Stimulated activated CD4-positive, alpha-beta T cell treated with anti-CD3 and anti-CD28 coated beads, Interleukin-1b, Interleukin-23, amount 100 ng/mL, for 1 hour (primary cell): ENCODE measurements at regions not wholly inside any gene's neighbourhood (a gene's known extent, or its start where the extent isn't known, plus 50 kb on each side); places are given as distances from the start of the nearest gene placed in this dataset.

Experiments used
- DNase-seq, 2 donors: peaks; one replicate each; pipeline ENCODE4 v3.0.0-alpha.2; 2020; ENCODE audit warnings: low read depth in 2 of 2

DNA sequence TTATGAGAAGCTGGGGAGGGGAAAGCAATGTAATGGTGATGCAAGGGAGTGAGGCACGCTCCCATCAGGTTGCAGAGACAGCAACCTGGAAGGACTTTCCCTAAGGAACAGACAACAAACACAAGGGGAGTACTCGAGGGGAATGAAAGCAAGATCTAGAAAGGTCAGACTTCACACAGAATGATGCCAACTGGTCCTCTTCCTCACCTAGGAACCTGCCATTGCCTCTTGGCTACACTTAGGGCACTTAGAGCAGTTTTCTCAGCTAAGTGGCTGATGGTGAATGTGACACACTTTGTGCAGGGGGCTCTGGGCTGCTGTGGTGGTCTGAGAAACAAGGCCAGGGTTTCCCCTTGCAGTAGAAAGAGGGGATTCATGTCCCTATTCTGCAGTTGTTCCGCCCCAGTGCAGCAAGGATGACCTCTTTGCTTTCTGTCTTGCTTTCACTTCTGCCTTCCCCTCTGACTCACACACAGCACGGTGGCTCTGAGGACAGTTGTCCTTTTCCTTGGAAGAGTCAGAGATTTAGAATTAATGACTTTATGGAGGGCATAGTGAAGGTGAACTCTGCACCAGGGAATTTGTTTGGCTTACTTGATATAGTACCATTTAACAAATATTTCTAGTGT is 394.0 kb upstream of the KLF4 start:
- no peak for DNase-seq

GRCh38 chr9:107881626-107882300 is 392.2 kb upstream of the KLF4 start:
- DNase-seq, result no peak

DNA sequence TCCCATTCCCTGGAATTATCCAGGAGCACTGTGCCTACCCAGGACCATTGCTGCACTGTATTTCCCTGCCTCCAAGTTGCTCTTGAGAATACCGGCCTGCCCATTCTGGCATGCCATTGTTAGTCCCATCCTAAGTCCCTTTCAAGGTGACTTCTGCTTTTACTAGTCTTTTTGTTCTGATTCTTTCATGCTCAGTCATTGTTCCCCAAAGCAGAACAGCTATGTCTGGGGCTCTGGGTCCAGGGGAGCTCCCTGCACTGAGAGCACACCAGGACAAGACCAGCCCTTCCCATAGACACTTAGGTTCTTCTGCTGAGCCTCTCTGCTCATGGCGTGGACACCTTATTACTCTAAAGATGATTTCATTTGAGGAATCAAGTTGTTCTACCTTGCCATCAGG is 388.9 kb upstream of the KLF4 start:
- DNase-seq, result no peak

DNA sequence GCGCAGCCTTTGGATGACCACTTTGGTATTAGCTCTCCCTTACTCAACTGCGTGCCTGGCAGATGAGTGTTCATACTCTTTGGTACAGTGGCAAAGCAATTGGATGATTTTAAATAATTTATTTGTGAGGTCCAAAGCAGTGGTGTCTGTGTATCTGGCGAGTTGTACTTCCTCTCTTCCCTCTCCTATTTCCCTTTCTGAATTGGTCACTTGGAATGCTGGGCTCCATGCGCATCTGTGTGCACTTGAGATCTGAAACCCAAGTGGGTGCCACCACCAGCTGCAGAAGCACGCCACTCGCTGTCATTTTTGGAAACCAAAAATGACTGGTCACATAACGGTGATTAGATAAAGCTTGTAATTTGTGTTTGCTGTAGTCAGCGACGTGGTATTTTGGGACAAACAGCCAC is 386.0 kb upstream of the KLF4 start:
- DNase-seq, result no peak

DNA sequence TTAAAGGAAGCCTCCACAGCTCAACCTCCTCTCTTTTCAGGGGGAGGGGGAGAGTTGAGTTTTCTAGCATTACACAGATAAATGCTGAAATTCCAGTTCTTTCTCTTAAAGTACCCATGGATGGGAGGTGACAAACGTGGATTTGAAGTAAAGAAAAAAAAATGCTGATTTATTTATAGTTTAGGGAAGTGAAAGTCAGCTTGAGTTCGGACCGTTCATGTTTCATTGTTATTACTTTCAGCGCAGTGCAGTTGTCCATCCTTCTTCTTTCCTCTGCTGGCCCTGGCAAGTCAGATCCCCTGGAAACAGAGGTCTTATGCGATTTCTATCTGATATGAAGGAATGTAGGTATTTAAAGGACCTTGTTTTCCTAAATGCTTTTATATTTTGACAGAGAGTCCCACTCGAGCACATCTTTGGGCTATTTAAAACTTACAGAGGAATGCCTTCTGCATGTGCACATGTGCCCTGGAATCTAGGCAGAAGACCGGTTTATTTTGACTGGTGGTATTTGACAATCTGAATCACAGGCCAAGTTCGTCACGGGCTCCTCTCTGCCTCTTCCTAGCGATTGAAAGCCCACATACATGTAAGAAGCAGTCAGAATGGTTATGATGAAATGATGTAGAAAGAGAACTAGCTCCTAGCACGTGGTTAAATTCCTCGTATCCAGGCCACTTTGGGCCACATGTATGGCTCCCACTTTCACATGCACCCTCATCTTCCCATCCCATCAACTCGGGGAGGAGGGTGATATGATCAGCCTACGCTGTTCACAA is 385.2 kb upstream of the KLF4 start:
- no peak for DNase-seq

- DNase-seq, result no peak
These were observed 384.6 kb upstream of the KLF4 start for GRCh38 chr9:107874137-107874536.

GRCh38 chr9:107872457-107873192 is 383.1 kb upstream of the KLF4 start:
- no peak for DNase-seq

DNA sequence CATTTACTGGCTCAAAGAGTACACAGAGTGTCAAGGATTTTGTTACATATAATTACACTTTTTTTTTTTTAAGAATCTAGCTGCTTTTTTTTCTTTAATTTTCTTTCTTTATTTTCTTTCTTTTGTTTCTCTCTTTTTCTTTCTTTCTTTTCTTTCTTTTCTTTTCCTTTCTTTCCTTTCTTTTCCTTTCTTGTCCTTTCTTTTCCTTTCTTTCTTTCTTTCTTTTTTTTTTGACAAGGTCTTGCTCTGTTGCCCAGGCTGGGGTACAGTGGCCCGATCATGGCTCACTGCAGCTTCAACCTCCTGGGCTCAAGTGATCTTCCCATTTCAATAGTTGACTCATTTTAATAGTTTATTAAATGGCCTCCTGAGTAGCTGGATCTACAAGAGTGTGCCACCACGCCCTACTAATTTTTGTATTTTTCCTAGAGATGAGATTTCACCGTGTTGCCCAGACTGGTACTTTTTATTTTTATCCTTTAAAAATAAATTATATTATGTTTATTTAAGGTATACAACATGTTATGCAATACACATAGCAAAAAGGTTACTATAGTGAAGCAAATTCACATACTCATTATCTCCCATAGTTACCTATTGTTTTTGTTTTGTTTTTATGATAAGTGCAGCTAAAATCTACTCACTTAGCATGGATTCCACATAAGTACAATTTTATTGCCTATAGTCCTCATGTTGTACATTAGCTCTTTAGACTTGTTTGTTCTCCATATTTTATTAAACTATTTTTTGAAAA is 381.5 kb upstream of the KLF4 start:
- no peak for DNase-seq

DNA sequence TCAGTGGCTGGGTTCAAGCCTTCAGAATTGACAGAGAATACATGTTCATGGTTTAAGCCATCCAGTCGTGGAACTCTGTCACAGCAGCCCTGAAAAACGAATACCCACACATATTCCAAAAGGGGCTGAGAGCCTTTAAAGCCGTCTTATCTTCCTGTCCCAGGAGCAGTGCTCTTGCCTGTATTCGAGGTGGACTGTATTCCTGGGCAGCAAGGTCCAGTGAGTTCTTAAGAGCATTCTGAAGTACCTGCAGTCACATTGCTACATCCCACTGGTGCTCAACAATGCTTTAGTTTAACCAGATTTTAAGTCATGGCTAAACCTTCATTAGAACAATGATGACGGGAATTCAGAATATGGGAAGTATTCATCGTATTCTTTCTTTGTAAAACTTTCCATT is 380.7 kb upstream of the KLF4 start:
- DNase-seq, result no peak

GRCh38 chr9:107869111-107869510 is 379.5 kb upstream of the KLF4 start:
- DNase-seq, result no peak

DNA sequence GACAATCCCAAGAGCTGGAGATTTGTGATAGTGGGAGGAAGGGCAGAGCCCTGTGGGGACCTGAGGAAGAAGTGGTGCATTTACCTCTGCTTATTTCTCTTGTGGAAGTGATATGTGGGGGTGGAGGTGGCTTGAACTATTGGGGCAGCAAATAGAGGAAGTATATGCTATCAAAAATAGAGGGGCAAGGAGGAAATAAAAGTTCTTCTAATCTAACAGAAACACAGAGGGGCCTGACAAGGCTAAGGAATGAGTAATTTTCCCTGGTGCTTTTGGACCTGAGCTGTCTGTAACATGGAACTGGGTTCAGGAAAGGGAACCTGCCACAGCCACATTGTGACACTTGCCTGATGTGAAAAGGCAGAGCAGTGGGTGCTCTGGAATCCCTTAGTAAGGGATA is 378.6 kb upstream of the KLF4 start:
- no peak for DNase-seq

DNA sequence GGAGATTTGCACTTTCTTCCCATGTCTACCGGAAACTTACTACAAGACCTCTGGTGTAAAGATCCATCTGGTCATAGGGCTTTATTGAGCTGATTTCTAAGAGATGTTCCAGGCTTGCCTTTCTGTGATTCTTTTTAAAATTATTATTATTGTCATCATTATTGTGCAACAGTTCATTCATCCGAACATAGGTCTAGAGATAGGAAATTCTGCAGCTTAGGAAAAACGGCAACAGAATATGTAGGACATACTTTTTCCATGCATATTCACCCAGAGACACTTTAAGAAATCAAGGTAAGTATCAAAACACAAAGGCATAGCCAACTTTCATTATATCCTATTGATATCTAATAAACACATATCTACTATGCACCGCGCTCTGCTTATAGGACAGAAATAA is 378.2 kb upstream of the KLF4 start:
- no peak for DNase-seq

GRCh38 chr9:107866711-107867311 is 377.2 kb upstream of the KLF4 start:
- no peak for DNase-seq

DNA sequence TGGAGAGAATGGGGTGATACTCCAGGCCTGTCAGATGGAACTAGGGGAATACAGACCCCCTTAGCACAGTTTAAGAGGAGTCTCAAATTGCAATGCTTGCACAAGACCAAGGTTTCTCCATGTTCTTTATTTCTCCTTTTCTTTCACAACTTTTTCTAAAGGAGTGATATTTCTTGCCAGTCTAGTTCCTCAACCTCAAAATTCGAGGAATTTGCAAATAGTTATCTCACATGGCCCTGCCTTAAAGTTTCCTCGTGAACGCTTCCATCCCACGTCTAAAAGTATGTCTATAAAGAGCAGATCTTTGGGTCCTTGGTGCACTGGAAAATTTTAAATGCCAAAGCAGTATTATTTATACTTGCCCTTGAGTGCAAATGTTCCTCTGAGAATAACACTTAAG is 373.8 kb upstream of the KLF4 start:
- no peak for DNase-seq

DNA sequence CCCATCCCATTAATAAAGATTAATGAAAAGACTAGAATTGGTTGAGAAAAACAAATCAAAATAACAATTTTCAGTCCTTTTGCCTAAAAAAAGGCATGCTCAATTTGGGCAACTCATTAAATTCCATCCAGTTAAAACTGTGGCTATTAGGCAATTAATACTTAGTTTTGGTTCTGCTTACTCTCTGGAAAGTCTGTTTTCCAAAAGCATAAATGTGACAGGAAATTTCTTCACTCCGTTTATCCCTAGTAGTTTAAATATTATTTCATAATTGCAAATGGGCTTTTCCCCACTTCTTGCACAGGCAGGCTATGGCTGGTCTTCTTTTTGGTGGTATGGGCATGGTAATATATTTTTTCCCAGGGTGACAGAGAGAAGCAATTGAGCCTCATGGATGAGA is 373.3 kb upstream of the KLF4 start:
- no peak for DNase-seq

GRCh38 chr9:107862323-107862722 is 372.8 kb upstream of the KLF4 start:
- DNase-seq, result no peak

- DNase-seq, result no peak
These were observed 371.5 kb upstream of the KLF4 start for GRCh38 chr9:107861075-107861474.

GRCh38 chr9:107858260-107858659 is 368.7 kb upstream of the KLF4 start:
- DNase-seq, result no peak

DNA sequence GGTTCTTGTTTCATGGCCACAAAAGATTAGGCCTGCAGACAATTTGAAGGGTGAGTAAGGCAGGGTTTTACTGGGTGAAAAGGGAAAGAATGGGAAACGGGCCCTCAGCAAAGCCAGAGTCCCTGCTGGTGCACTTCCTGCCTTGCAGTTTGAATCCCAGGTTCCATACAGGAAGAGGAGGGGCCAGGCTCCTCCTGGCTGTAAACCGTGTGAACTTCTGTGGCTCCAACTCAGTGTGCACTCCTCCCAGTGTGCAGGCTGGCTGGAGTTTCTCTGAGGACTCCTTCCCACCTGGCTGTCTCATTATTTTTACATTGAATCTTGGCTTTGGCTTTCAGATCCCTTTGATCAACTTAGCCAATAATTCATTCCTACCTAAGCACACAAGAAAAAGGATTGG is 367.1 kb upstream of the KLF4 start:
- no peak for DNase-seq

DNA sequence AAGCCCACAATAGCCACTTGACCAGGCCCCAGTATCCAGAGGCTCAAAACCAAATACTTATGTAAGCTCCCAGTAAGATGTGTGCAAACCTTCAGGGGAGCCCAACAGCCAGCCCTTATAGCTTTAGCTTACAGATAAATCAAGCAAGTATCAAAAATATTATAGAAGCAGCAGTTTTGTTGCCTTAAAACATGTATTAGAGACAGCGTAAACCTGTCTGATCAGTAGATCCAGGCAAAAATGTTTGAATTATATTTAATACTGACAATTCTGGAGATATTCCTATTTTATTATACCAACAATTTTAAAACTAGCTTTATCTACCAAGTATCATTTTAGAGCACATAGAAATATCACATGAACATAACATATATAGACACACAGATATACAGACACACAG is 365.6 kb upstream of the KLF4 start:
- no peak for DNase-seq

- DNase-seq, result no peak
These were observed 363.9 kb upstream of the KLF4 start for GRCh38 chr9:107853461-107853860.
